Stimulated activated CD8-positive, alpha-beta memory T cell treated with anti-CD3 and anti-CD28 coated beads, Interleukin-12 subunit alpha, Interleukin-12 subunit beta, amount 100 ng/mL, for 24 hours (primary cell): ENCODE measurements at regions not wholly inside any gene's neighbourhood (a gene's known extent, or its start where the extent isn't known, plus 50 kb on each side); places are given as distances from the start of the nearest gene placed in this dataset.
"Not testable (repeated sequence)": the region's sequence is repeated elsewhere in the genome, so short reads cannot be mapped to it uniquely, and the experiment has no call there.

Source experiments
- DNase-seq: peaks from one replicate; pipeline ENCODE4 v3.0.0-alpha.2; 2020; ENCODE audit errors: extremely low read depth

DNA sequence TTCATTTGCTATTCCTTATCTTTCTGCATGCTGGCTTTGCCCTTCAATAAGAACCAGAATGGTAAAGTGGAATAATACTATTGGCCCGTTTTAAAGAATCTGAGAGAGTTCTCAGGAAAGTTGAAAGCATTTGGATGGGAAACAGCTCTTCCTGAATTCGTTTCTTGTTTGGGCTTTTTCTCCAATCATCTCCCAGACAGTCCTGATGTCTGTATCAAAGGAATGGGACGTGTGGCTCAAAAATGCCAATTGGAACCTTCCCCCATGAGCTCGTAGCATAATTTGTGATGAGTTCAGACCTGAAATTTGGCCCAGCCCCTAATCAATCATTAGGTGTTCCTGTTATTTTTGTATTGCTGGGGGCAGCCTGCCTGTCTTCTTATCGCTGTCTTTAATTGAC lies 75.8 kb upstream of the BACH2 start:
- DNase-seq, result no peak

DNA sequence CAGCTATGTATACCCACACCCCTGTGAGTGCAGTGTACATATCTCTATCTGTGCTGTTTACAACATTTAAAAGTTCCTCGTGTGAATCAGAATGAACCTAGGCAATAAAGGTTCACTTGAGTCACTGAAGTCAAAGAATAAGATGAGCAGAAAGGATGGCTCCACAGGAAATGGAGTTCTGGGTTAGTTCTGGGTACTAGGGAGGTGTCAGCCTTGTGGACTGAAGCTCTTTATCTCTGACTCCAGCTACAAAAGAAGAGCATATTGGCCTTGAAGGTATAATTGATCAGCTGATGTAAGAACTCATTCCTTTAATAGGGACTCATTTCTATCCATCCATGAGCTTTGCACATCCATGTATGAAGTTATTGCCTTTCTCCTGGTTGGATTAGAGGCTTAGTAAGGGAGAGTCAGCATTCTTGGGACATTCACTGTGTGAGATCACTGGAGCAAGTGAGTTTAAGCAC lies 73.9 kb upstream of the BACH2 start:
- no peak for DNase-seq

DNA sequence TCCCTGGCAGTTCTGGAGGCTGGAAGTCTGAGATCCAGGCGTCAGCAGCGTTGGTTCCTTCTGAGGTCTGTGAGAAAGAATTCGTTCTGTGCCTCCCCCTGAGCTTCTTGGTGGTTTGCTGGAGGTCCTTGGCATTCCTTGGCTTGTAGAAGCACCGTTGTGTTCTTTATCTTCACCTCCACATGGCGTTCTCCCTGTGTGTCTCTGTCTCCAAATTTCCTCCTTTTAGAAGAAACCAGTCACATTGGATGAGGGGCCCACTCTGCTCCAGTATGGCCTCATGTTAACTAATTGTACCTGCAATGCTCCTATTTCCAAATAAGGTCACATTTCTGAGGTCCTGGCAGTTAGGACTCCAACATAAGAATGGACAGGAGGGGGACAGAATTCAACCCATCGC lies 73.0 kb upstream of the BACH2 start:
- no peak for DNase-seq

DNA sequence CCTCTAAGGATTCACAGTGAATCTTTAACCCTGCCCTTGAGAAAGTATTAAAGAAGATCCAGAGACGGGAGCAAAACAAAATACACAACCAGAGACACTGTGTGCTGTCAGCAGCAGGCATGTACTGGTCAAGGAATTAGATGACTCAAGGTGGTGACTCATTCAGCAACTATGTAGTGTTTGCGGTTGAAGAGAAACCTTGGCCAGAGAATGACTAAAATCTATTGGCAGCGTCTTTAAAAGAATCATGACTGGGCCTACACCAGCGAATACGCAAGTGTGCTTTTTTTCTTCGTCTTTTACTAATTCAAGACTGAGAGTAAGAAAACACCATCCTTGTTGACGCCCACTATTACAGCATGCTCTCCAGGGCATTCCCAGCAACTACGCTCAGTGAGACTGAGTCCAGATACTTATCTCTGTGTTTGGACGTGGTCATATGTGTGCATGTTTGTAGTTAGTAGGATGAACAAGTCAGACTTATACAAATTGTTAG lies 72.4 kb upstream of the BACH2 start:
- no peak for DNase-seq

DNA sequence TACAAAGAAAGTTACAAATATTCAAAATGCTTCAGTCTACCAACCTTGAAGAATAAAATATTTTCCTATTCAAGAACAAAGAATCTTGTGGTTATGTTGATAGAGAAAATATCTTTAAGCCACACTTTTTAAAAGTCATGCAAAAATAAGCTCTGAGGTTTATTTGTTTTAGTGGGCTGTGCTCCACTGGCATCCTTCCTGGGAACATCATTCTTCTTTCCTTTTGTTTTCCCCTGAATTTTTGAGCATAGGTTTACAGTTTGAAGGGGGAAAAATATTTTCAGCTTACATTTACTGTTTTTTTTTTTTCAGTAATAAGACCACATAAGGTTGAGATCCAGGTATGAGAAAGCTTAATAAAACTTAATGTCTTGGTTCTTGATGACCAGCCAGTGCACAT lies 72.0 kb upstream of the BACH2 start:
- DNase-seq, result no peak

DNA sequence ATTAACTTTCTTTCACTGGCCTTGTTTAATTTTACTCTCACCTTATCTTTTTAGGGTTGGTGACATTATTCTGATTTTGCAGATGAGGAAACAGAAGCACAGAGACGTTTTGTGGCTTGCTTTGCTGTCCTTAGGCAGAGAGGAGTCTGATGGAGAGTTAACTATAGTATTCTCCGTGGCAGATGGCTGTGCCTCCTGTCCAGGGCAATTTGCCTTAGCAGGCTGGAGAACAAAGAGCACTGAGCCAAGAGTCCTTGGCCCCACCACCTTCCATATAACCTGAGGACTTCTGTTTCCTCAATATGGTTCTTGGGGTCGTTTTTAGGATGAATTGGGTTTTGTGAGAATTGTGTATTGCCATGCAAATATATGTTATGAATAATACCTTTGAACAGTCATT lies 71.4 kb upstream of the BACH2 start:
- DNase-seq, result no peak

DNA sequence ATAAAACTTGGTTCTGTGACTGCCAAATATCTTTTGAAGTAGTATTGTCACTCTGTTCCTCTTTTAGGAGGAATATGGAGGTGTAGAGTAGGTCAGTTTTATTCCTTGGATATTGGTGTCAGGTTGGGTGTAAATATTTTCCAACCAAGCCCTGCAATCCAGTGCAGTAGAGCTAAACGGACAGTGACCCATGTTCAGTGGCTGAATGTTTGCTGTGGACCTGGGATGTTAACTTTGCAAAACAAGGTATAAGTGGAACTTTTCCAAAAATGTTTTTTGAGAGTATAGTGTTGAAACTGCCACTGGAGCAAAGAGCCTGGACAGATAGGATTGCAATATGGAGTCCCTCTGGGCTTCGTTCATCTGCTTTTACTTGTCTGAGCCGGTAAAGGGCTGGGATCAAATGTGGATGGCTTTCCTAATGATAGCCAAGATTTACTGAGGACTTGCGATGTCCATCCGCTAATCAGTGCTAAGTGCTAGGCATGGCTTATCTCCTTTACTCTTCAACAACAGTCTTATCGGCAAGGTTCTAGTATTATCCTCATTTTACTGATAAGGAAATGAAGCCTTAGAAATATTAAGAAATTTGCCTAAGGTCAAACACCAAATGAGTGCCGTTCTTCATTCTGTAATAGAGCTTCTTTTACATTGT lies 69.0 kb upstream of the BACH2 start:
- DNase-seq, result no peak

DNA sequence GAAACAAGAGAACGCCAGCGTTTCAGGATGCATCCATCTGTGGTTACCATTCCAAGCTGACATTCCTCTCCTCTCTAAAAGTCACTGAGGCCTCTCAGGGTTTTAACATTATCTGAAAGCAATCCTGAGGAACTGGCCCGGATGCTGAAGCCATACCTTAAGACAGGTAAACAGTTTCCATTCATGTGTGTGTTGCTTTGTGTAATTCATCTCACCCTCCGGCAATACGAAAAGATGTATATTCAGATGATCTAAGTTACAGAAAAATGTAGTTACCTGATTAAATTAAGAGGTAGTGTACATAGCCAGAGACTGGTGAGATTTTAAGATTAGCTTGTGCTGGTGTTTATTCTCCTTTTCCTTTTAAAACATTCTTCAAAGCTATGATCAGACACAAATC lies 68.4 kb upstream of the BACH2 start:
- DNase-seq, result no peak

DNA sequence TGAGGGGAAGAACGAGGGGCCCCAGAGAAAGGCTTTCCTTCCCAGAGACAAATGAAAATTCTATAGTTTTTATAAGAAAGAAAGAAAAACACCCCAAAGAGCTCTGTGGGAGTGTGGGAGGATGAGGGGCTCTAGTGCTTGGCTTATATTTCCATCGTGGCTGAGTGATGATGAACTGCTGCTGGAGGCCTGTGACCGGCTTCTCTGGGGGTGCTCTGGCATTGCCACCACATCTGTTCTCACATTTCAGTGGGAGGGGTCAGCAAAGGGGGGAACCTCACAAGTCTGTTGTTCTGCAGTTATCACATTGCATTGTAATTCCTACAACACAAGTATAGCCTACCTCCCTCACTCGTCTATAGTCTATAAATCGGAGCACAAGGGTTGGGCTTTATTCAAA lies 67.6 kb upstream of the BACH2 start:
- DNase-seq, result no peak

DNA sequence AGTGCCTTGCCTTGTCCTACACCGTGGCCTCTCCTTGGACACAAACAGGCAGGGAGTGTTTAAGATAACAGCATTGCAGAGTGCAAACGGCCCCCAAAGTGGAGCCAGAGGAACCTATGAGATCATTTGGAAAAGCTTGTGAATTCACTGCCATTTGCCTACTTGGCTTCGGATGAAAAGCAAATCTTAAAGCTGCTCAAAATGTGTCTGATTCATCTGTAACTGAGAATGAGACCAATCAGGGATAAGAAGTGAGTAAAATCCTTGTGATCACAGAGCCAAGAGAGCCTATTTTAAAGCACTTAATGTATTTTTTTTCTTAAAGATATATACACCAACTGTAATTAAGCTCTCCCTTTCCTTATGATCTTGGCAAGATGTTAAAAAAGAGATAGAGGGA lies 65.7 kb upstream of the BACH2 start:
- DNase-seq, result no peak

DNA sequence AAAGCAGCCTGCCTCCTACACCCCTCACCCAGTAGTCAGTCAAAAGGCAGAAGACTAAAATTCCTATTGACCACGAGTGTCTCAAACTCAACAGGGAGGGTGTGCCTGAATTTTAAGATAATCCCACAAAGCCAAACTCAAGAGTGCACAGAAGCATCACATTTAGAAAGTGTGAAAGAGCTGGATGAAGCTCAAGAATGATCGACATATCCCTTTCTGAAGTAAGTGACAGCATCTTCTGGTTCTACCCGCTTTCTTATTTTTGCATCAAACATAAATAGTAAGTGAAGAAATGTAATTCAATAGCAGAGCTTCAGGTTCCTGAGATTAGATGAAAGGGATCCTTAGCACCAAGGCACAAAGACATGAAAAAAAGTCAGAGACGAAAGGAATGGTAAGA lies 64.5 kb upstream of the BACH2 start:
- DNase-seq, result no peak

DNA sequence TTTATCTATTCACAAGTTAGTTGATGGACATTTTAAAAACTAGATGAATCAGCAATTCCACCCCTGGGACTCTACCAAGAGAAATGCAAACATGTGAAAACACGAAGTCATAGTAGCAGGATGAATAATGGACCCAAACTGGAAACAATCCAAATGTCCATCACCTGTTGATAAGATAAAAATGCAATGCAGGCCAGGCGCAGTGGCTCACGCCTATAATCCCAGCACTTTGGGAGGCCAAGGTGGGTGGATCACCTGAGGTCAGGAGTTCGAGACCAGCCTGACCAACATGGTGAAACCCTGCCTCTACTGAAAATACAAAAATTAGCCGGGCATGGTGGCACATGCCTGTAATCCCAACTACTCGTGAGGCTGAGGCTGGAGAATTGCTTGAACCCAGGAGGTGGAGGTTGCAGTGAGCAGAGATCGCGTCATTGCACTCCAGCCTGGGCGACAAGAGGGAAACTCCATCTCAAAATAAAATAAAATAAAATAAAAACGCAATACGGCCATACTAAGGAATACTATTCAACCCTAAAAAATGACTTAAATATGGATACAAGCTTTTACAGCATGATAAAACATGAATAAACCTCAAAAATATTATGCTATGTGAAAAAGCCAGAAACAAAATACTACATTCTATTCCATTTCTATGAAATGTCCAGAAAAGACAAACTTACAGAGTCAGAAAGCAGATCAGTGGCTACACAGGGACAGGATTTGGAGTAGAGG lies 61.6 kb upstream of the BACH2 start:
- DNase-seq, result not testable (repeated sequence)

DNA sequence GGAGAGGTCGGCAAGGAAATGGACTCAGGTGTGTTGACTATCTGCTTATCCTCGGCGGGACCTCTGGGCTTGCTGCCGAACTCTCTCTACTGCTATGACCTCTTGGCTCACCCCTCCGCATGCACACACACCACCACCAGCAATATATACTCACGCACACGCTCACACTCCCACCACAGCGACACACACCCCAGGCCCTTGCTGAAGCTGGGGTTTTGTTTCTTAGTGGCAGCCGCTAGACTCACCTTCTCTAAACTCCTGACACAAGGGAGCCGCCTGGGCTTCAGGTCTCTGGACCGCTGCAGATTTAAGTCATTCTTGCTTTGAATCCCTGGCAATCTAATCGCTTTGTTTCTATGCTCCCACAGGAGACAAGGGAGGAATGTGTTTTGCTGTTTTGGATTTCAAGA lies 59.4 kb upstream of the BACH2 start:
- DNase-seq, result no peak

DNA sequence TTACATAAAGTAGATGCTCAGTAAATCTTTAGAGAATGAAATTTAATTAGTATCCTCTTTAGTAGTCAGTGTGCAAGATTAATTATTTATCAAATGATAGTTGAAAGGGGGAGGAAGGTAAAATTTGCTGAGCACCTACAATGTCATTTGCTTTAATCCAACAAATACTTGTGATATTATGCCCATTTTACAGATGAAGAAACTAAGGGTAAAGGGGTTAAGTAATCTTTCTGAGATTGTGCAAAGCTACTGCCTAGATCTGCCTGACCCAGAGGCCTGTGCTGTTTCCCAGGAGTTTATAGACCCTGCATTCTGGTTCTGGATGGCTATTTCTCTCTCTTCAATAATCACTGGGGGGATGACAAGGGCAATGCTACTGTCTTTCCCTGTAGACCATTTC lies 58.3 kb upstream of the BACH2 start:
- DNase-seq, result no peak

DNA sequence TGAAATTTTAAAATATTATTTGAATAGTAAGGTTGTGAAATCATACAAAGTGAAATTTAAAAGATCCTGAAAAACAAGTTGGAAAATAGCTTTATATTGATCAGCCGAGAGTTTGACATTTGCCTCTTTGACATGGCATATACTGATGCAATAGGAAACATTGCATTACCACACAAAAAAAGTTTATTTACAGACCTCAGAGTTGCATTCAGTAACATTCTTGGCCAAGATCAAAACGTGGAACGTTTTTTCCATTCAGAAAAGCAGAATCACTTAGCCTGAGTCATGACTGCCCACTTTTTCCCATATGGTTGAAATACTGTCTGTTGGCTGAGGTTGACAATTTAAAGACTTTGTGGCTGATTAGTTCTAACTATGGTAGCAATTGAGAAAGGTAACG lies 55.1 kb upstream of the BACH2 start:
- DNase-seq, result no peak

DNA sequence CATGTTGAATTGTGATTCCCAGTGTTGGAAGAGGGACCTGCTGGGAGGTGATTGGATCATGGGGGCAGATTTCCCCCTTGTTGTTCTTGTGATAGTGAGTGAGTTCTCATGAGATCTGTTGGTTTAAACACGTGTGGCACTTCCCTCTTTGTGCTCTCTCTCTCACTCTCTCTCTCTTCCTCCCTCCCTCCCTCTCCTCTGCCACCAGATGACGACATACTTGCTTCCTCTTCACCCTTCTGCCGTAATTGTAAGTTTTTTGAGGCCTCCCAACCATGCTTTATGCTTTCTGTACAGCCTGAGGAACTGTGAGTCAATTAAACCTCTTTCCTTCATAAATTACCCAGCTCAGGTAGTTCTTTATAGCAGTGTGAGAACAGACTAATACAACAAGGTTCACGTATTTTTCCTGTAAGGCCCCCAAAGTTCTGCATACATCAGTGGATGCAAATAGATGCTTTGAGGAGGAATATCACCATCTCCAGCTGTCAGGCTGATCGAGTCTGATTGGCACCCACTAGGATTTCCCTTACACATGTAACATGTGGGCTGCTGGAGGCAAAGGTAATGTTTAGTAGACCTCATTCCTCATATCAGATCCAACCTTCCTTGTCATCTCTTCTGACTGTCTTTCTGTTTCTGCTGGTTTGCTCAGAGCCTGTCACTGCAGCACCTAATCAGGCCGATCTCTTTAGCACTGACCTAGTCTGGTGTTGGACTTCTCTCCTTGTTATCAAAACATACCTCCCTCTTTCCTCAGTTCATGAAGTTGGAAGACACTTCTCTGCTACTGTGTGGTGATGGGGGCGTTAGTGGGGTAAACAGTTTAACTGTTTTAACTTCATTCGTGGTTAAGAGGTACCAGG lies 54.3 kb upstream of the BACH2 start:
- DNase-seq, result no peak

DNA sequence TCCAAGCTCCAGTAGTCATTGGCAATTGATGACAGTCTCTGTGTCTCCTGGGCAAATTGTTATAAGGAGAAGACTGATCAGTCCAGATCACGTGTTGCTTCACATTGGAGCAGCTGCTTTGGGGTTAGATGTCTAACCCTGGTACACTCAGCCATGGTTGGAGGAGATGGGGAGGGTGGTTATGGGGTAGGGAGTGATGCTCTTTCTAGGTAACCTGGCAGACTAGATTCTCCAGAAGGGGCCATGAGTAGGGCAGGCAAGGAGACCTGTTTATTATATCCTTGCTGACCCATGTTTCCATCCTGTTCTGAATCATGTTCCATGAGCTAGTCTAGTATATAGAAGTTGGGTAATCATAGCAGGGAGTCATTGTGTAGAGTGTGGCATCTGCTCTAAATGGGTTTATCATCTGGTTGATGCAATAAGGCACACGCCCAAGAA lies 50.8 kb upstream of the BACH2 start:
- DNase-seq, result no peak

DNA sequence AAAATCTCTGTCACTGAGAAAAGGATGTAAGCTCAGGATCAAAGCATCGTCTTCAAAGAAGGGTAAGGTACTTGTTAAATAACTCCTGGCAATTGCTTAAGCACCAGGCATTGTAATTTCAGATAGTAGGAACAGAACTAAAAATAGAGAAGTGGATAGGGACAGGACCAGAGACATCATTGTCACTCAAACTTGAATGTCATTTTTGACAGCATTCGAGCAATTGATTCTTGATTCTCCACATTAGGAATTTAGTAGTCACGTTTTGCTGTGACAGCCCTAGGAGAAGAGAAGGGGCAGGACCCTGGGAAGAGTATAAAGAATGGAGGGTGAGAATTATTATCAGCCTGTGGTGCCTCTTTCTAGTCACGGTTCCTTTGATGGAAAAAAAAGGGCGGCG lies 50.1 kb upstream of the BACH2 start:
- DNase-seq, result no peak
